ENCODE measurements at regions not wholly inside any gene's neighbourhood (a gene's known extent, or its start where the extent isn't known, plus 50 kb on each side); places are given as distances from the start of the nearest gene placed in this dataset.
"Not testable (repeated sequence)": the region's sequence is repeated elsewhere in the genome, so short reads cannot be mapped to it uniquely, and the experiment has no call there.

- DNase-seq, result peak; percentile 34
Measured at GRCh38 chr2:149901231-149901859, 313.8 kb upstream of the MMADHC start.

GRCh38 chr2:149899390-149899789 is 311.8 kb upstream of the MMADHC start:
- DNase-seq, result no peak

GRCh38 chr2:149894760-149895159 is 307.2 kb upstream of the MMADHC start:
- peak; percentile 84 for DNase-seq

GRCh38 chr2:149894226-149894625 is 306.7 kb upstream of the MMADHC start:
- no peak for DNase-seq

- no peak for DNase-seq
Measured at GRCh38 chr2:149892563-149892962, 305.0 kb upstream of the MMADHC start.

- no peak for DNase-seq
Measured at GRCh38 chr2:149885946-149886345, 298.4 kb upstream of the MMADHC start.

GRCh38 chr2:149885468-149885867 is 297.9 kb upstream of the MMADHC start:
- no peak for DNase-seq

- DNase-seq, result no peak
Measured at GRCh38 chr2:149884871-149885270, 297.3 kb upstream of the MMADHC start.

- DNase-seq, result peak; percentile 42
Measured at GRCh38 chr2:149877913-149878312, 290.3 kb upstream of the MMADHC start.

- no peak for DNase-seq
Measured at GRCh38 chr2:149877074-149877473, 289.5 kb upstream of the MMADHC start.

GRCh38 chr2:149873936-149874335 is 286.4 kb upstream of the MMADHC start:
- peak; percentile 37 for DNase-seq

- DNase-seq, result peak; percentile 60
Measured at GRCh38 chr2:149872638-149873150, 285.1 kb upstream of the MMADHC start.

GRCh38 chr2:149872041-149872440 is 284.5 kb upstream of the MMADHC start:
- peak; percentile 37 for DNase-seq

- DNase-seq, result no peak
Measured at GRCh38 chr2:149871091-149871885, 283.7 kb upstream of the MMADHC start.

- DNase-seq, result no peak
Measured at GRCh38 chr2:149863227-149863626, 275.7 kb upstream of the MMADHC start.

- no peak for DNase-seq
Measured at GRCh38 chr2:149861034-149861433, 273.5 kb upstream of the MMADHC start.

GRCh38 chr2:149860276-149860921 is 272.8 kb upstream of the MMADHC start:
- peak; percentile 91 for DNase-seq

- peak; percentile 42 for DNase-seq
Measured at GRCh38 chr2:149858901-149859634, 271.5 kb upstream of the MMADHC start.

GRCh38 chr2:149858216-149858615 is 270.6 kb upstream of the MMADHC start:
- DNase-seq, result peak; percentile 63

- peak; percentile 14 for DNase-seq
Measured at GRCh38 chr2:149857344-149857743, 269.8 kb upstream of the MMADHC start.

GRCh38 chr2:149855859-149856258 is 268.3 kb upstream of the MMADHC start:
- DNase-seq, result not testable (repeated sequence)

- DNase-seq, result no peak
Measured at GRCh38 chr2:149849591-149849990, 262.0 kb upstream of the MMADHC start.

GRCh38 chr2:149849136-149849535 is 261.6 kb upstream of the MMADHC start:
- DNase-seq, result peak; percentile 9

Measured in fibroblast of upper back skin (primary cell).